Stimulated activated CD4-positive, alpha-beta T cell treated with anti-CD3 and anti-CD28 coated beads, Interleukin-4, amount 100 ng/mL, for 4 hours (primary cell): ENCODE measurements at regions not wholly inside any gene's neighbourhood (a gene's known extent, or its start where the extent isn't known, plus 50 kb on each side); places are given as distances from the start of the nearest gene placed in this dataset.
"Not testable (repeated sequence)": the region's sequence is repeated elsewhere in the genome, so short reads cannot be mapped to it uniquely, and the experiment has no call there.

Experiments used
- DNase-seq, 2 experiments: peaks; one replicate each; pipeline ENCODE4 v3.0.0-alpha.2; 2020

DNA sequence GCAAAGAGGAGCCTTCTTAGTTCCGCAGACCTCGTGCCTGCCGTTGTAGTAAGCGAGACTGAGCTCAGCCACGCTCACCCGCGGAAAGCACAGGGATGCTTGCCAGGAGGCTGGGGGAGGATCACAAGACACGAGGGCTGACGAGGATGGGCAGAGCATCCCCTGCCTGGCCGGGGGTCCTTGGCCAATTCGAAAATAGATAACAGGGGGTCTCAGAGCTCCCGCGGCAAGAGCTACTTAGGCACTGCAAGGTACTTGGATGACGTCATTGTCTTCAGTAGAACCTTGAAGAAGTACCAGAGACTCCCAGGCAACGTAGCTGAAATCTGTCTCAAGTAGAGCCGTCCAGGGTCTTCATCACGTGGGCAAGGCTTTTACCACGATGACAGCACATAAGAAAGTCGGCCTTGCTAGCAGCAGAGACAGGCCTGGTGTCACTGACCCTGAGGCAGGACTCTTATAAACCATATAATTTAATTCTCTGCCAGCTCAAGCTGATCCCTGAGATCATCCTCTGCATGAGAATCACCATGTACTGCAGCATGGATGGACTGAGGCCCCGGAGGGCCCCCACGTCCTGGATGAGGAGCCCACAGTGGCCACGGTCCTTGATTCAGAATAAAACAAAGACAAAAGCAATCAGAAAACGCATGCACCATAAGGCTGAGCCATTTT is 81.9 kb downstream of the TMEM18 start:
- no peak for DNase-seq

DNA sequence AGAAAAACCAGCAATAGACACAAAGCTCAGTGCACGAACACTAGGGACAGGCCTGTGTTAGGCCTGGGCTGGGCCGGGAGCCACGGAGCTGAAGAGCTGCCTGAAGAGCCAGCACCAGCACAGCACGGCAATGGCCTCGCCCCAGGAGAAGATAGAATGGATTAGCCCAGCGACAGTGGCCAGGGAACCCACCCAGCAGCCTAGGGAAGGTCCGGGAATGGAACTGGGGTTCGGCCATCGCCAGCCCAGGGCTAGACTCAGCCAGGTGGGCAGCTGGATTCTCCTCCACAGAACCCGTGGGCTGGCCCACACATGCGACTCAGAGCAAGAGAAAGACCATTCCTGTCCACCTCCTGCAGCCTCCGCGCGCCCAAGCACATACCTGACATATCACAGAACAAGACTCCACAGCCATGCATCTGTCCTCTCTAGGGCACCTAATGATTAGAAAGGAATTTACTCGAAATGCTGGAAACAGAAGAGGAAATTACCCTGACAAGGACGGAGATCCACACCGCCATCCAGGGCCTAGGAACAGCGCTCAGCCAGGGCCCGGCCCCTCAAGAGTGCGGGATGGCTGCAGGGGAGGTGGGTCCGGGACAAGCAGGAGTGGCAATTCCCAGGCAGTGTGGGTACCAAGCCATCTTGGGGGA is 82.8 kb downstream of the TMEM18 start:
- DNase-seq = no peak

DNA sequence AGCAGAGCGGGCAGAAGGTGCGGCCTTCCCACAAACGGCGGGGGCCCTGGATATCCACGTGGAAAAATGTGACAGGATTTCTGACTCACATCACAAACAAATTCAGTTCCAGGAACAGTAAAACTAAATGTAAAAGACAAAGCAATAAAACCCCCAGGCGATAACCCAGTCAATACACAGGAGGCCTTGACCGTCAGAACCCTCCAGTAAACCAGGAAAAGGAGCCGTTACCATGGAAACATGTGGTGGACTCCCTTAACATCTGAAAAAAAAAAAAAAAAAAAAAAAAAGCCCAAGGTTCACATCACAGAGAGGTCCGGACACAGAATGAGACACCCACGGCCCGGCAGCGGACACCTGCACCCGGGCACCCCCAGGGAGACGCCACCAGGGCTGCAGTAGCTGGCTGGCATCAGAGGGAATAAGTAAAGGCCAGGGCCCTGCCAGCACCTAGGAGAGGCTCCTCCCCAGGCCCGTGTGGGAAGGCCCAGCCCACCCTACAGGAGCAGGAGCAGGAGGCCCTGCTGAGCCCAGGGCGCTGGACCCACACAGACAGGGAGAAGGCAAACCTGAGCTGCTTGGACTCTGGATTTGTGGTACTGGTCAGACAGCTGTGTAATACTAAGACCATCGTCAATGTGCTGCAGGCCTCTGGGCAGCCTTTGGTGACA is 83.7 kb downstream of the TMEM18 start:
- no peak for DNase-seq

DNA sequence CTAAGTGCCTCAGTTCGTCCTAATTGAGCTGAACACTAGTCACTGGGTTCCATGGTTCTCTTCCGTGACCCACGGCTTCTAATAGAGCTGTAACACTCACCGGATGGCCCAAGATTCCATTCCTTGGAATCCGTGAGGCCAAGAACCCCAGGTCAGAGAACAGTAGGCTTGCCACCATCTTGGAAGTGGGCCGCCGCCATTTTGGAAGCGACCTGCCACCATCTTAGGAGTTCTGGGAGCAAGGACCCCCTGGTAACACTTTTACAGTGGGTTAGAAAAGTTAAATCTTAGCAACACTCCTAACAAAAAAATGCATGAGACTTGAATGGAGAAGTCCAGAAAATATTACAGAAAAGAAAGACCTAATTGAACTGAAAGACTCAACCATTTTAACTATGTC is 84.5 kb downstream of the TMEM18 start:
- DNase-seq = no peak

DNA sequence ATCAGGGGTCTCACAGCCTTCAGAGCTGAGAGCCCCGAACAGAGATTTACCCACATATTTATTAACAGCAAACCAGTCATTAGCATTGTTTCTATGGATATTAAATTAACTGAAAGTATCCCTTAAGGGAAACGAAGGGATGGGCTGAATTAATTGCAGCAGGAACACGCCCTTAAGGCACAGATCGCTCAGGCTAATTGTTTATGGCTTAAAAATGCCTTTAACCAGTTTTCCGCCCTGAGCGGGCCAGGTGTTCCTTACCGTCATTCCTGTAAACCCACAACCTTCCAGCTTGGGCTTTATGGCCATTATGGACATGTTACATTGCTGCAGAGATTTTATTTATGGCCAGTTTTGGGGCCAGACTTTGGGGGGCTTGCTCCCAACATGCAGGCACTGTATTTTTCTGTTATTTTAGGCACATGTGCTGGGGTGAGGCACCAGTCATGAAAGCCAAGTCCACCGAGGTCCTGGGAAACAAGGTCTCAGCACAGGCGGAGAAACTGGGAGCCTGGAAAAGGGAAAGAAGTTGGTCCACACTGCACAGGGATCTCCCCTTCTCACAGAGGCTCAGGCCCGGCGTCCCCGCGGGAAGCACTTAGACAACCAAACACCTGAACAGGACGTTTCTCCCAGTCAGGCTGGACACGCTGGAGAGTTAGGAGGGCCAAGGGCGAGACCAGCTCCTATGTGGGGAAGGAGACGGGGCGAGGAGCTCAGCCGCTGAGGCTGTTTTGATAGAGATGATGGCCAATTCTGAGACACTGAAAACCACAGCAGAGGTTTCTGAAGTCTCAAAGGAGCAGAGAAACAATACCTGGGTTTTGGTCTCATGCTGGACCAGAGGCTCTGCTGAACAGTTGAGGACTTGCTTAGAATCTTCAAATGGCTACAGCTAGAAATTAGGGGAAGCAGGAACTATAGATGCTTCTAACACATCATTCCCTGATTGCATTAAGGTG is 86.7 kb downstream of the TMEM18 start:
- no peak for DNase-seq

DNA sequence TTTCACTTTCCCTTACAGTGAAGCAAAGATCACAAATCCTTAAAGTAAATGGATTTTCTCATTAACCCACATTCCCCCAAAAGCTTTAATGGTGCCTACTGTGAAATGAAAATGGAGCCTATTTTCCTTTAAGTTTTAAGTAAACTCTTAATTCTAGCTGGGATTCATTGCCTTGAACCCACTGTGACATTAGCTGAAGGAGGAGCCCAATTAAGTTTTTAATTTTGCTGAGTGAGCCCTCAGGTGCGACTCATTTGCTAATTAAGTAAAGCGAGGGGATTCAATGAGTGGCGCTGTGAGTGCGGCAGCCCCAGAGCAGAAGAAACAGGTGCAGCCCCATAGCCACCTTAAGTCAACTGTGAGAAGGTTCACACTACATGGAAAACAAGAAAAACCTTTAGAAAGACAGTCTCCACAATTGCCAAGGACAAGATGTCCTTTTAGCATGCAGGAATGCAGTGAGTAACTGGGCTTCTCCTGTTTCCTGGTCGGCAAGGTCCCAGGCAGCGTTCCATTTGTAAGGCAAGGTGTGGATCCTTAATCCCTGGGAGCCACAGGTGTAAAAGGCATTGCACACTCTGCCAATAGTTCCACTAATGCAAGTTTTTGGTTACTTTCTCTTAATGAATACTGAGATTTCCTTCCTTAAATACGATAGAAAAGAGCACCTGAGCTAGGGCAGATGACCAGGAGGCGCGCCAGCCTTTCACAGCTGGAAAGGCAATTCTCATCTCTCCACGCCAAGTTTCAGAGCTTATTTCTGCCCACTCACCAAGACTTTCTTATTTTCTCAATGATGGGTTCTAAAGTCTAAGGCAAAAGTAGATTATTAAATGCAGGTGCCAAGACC is 87.7 kb downstream of the TMEM18 start:
- DNase-seq = no peak

DNA sequence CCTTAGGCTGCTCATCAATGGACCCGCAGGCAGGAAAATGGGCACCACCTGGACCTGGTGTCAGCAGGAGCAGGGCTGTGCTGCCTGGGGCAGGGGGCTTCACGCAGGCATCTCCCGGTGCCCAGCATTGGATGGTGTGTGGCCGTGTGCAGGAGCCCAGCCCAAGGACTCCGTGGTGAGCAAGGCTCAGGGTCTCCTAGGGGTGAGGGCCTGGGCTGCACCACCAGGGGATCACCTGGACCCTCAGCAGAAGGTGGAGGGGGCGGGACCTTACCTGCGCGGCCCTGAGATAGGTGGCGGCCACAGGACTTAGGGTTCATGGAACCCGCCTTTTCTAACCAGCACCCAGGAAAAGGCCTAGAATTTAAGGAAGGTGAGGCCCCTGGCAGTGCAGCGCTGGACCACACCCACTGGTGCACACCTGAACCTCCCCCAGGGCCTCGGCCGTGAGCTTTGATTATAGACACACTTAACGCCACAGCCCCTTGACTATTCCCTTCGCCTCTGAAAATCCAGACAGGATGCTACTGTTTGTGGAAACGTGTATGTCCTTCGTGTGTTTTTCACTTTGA is 89.0 kb downstream of the TMEM18 start:
- no peak for DNase-seq

DNA sequence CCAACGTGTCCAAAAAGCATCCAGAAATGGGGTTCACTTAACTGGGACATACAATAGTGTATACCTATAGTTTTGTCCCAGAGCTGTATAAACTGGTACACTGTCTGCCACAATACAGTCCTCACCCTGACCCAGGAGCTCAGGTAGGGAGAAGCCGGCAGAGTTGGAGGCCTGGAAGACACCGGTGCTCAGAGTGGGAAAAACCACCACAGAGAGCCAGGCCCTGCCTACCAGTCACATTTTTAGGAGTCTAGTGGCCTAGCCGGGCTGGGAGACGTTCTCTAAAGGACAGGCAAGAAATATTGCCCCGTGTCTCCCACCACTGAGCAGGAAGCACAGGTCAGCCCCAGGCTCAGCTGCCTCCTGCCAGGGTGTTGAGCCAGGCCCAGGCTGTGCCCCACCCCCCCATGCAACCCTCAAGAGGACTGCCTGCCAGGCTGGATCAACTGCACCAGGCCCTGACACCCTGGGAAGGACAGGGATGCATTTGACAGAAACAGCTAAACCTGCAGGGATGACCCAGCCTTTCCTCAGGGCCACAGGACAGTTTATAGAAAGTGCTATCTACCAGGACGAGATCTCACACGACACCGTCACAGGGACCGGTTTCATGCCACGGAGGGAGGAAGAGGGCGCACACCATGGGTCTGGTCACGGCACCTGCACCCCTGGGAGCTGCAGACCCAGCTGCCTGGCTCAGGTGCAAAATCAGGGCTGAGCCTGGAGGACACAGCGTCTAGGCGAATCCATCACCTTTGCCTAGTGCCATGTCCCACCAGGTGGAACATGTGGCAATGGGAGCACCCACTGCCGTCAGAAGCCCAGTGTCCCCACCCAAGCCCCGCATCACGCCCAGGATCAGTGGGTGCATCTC is 89.9 kb downstream of the TMEM18 start:
- DNase-seq = no peak

DNA sequence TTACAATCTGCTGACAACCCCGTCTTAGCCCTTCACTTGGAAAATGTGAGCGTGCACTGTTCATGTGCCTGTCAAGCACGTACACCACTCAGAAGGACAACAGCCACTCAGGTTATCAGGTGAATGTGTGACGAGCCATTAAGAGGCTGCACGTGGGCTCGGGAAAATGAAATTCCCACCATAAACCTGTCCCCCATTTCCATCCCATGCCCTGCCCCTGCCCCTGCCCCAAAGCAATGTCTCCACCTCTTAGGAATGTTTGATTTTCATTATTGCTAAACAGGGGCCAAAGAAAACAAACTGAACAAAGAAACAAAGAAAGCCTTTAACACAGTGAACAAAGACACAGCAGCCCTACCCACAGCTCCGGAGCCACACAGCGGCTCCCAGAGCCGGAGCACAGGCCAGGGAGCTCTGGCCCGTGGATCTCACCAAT is 90.5 kb downstream of the TMEM18 start:
- DNase-seq = no peak

DNA sequence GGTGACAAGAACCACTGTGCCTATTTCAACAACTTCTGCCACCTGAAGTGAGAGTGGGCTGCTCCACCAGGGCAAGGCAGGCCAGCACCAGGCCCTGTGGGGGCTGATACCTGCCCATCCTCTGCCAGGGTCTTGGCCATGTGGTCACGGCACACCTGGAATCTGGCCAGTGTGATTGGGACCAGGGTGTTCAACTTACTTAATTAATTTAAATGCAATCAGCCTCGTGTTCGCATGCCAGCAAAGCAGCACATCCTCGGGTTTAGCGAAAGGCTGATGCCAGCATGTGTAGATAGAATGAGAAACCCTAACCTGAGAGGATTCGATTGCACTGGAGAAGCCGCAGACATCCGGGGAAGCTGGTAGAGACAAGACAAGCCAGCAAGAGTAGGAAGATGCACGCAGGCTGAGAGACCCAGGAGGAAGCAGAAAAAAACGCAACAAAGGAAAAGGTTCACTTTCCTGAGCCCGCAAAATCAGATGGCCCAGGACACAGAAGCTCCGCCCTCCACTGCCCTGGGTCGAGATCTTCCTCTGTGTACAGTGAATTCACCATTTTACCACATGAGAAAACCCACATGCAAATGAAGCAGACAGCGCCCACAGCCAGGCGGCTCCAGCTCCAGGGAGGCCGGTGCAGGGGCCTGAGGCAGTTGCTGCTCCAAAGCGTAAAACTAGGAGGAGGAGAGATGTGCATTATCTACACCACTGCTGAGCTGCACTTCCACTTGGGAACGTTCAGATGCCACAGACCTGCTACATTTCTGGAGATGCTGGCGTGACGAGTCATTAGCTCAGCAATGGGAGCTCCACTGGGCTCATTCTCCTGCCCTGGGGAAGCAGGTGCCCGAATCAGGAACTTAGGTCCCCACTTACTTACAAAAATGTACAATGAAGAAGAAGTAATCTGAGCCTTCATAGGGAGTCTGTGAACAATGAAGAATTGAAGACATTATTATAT is 92.1 kb downstream of the TMEM18 start:
- DNase-seq = peak; percentile 16 to 19

DNA sequence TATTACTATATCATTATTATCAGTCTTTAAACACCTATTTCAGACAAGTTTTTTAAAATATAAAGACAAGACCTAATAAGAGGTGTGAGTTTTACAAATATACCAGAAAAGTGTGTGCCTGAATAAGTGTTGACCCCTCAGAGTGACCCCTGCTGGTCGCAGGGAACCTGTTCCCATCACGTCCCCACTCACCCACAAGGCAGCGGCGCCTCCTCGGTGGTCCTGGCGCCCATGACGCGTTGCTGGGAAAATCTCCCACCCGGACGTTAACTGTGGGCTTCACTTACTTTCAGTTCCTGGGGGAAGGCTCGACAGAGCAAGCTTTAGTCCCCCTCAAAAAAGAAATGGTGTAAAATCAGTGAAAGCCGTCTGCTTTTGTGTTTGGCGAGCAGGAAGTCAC is 93.5 kb downstream of the TMEM18 start:
- no peak for DNase-seq

DNA sequence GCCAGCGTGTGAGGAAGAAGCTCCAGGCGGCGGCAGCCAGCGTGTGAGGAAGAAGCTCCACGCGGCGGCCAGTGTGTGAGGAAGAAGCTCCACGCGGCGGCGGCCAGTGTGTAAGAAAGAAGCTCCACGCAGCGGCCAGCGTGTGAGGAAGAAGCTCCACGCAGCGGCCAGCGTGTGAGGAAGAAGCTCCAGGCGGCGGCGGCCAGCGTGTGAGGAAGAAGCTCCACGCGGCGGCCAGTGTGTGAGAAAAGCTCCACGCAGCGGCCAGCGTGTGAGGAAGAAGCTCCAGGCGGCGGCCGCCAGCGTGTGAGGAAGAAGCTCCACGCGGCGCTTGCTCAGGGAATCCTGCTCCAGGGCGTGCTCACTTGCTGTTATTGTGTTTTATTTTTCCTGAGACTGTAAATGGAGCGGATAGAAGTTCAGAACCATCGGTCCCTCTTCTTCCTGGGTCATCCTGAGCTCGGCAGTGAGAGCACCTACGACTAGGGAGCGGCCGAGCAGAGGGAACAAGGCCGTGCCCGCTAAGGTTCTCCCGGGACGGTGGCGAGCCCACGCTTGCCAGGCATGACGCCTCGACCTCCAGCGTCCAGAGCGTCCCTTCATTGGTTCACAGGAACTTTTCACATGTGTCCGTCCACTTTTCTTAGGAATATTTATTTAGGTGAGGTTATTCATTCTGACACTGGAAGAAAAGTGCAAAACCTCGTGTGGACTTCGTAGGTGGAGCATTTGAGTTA is 94.2 kb downstream of the TMEM18 start:
- no peak for DNase-seq

DNA sequence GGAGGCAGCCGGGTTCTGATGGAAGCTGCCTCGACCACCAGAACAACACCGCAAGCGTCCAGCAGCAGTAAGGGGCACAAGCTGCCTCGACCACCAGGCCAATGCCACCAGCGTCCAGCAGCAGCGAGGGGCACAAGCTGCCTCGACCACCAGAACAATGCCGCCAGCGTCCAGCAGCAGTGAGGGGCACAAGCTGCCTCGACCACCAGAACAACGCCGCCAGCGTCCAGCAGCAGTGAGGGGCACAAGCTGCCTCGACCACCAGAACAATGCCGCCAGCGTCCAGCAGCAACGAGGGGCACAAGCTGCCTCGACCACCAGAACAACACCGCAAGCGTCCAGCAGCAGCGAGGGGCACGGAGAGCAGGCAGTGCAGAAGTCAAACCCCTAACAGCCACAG is 94.9 kb downstream of the TMEM18 start:
- not testable (repeated sequence) for DNase-seq

DNA sequence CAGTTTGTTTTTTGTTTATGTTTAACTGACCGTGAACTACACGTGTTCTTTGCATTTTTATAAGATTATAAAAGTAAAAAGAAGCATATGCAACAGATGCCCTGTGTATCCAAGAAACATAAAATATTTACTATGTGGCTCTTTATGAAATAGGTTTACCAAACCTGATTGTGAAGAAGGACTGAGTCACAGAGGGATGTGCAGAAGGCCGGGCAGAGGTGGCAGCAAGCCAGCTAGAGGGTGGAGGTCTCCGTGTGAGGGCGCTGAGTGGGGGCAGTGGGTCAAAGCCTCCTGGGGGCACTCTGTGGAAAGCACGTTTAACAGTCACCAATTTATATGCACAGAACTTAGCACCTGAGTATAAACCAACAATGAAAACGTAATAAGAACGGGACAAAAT is 97.2 kb downstream of the TMEM18 start:
- DNase-seq = no peak

DNA sequence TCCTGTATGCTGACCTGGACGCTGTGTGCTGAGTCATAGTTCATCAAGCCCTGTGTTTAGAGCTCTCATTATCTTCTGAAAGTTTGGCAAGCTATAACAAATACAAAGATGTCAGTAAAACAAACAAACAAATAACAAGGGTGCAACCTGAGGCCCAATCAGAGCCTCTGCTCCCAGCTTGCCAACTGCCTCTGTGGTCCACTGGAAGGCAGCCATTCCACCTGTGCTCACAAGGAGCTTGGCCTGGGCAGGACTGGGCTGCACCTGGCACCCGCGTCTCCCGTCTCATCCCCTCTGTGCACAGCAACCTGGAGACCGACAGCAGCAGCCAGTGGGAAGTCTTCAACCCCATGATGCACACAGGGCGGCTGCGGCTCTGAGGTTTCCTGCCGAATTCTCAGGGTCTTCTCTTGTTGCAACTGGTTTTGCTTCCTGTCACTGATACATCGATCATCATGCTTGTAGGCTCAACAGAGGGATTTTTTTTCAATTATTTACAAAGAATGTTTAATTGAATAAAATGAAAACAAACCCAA is 97.8 kb downstream of the TMEM18 start:
- DNase-seq = no peak

DNA sequence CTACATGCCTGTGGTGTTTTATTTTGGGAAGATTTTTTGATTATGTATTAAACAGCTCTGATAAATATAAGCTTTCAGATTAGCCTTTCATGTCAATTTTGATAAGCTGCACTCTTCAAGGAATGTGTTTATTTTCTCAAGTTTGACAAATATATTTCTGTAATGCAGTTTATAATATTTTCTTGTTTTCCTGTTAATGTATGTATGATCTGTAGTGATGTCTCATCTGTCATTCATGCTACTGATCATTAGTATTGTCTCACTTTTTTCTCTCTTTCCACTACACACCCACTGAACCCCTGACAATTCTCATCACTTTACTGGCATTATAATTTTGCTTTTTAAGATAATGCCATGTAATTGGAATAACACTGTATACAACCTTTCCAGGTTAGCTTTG is 100.9 kb downstream of the TMEM18 start:
- no peak for DNase-seq

DNA sequence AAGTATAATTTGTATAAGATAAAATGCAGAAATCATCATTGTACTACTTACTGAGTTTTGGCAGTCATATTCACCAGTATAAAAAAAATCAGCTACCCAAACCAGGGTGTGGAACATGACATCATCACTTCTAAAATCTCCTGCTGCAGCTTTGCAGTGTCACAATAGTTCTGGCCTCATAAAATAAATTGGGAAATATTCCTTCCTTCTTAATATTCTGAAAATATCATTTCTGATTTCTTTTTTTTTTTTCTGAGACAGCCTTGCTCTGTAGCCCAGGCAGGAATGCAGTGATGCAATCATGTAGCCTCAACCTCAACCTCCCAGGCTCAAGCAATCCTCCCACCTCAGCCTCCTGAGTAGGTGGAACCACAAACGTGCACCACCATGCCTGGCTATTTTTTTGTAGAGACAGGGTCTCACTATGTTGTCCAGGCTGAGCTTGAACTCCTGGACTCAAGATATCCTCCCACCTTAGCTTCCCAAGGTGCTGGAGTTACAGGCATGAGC is 101.4 kb downstream of the TMEM18 start:
- no peak for DNase-seq

DNA sequence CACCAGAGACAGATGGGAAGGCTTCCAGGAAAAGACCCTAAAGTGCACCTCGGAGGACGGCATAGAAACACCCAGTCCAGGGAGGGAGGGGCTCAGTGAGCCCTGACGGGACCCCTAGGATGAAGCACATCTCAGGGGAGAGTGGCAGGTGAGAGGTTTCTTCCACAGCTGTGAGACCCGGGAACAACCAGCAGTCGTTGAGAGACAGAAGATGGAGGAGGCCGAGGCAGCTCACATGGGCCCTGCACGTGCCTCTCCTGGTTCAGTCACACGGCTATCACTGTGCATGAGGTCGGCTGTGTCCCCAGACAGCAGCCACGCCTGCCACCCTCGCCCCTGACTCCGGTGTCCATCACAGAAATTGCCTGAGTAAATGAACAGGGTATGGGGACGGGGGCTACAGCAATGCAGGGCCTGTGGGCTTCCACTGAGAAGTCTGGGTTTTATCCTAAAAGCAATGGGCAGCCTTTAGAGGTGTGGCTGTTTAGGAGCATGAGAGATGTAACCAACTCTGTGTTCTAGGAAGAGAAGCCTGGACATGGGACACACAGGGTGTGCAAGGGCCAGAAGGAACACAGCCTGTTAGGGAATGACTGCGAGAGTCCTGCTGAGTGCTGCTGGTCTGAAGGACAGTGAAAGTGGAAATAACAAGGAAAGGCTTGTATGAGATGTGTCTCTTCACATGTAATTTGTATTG is 102.0 kb downstream of the TMEM18 start:
- no peak for DNase-seq
